ENCODE measurements at regions not wholly inside any gene's neighbourhood (a gene's known extent, or its start where the extent isn't known, plus 50 kb on each side); places are given as distances from the start of the nearest gene placed in this dataset.

GRCh38 chr12:91913124-91913523, 232.5 kb downstream of the BTG1 start:
- ChIA-PET CTCF (interaction anchor here (0.5 to 1.7 kb wide), 2 partner anchors 100 to 181 kb away, joined by 4 to 8 read pairs; no protein-coding TSS in a partner anchor), POLR2A (no interaction called here)
- TF ChIP-seq CTCF (IDR thresholded peaks at IDR 0.05; ENCODE audit: low read depth, low read length), result no peak

GRCh38 chr12:91912178-91912577, 233.5 kb downstream of the BTG1 start:
- POLR2A ChIA-PET, result no interaction called here
- Histone ChIP-seq H3K27me3 (ENCODE audit: control insufficient read depth, insufficient read depth, low read length) (no peaks in the 10 kb centered on the region), H3K9me3 (ENCODE audit: control insufficient read depth, insufficient read depth, low read length) (no peaks in the 10 kb centered on the region), H3K27ac (ENCODE audit: low read depth, low read length) (no peak overlapping the region), H3K4me3 (ENCODE audit: low read depth, low read length) (no peak overlapping the region)
- TF ChIP-seq CTCF (IDR thresholded peaks at IDR 0.05; ENCODE audit: low read depth, low read length), result no peak
- CTCF ChIA-PET, result no interaction called here
- DNase-seq (ENCODE audit: low read depth, low spot score), result no peak

More at GRCh38 chr12:91913124-91913523, 232.5 kb downstream of the BTG1 start:
- Histone ChIP-seq H3K9me3 (ENCODE audit: control insufficient read depth, insufficient read depth, low read length) (no peaks in the 10 kb centered on the region), H3K4me3 (ENCODE audit: low read depth, low read length) (no peak overlapping the region), H3K27me3 (ENCODE audit: control insufficient read depth, insufficient read depth, low read length) (no peaks in the 10 kb centered on the region), H3K27ac (ENCODE audit: low read depth, low read length) (no peak overlapping the region)
- DNase-seq (ENCODE audit: low read depth, low spot score), result no peak

- ChIA-PET CTCF (interaction anchor here (1.5 kb wide), 1 partner anchor 99 kb away, joined by 4 read pairs; no protein-coding TSS in a partner anchor), POLR2A (no interaction called here)
- TF ChIP-seq CTCF (IDR thresholded peaks at IDR 0.05; ENCODE audit: low read depth, low read length), result no peak
- Histone ChIP-seq H3K27me3 (ENCODE audit: control insufficient read depth, insufficient read depth, low read length) (no peaks in the 10 kb centered on the region), H3K9me3 (ENCODE audit: control insufficient read depth, insufficient read depth, low read length) (no peaks in the 10 kb centered on the region), H3K4me3 (ENCODE audit: low read depth, low read length) (no peak overlapping the region), H3K27ac (ENCODE audit: low read depth, low read length) (no peak overlapping the region)
- no peak for DNase-seq (ENCODE audit: low read depth, low spot score)
Observed at GRCh38 chr12:91910871-91911388, 234.7 kb downstream of the BTG1 start.

- Histone ChIP-seq H3K4me3 (ENCODE audit: low read depth, low read length) (no peak overlapping the region), H3K27me3 (ENCODE audit: control insufficient read depth, insufficient read depth, low read length) (no peaks in the 10 kb centered on the region), H3K9me3 (ENCODE audit: control insufficient read depth, insufficient read depth, low read length) (no peaks in the 10 kb centered on the region), H3K27ac (ENCODE audit: low read depth, low read length) (no peak overlapping the region)
- TF ChIP-seq CTCF (IDR thresholded peaks at IDR 0.05; ENCODE audit: low read depth, low read length), result no peak
- ChIA-PET POLR2A (no interaction called here), CTCF (no interaction called here)
- DNase-seq (ENCODE audit: low read depth, low spot score), result no peak
Observed at GRCh38 chr12:91902860-91903683, 242.6 kb downstream of the BTG1 start.

GRCh38 chr12:91901381-91902074, 244.1 kb downstream of the BTG1 start:
- Histone ChIP-seq H3K4me3 (ENCODE audit: low read depth, low read length) (no peak overlapping the region), H3K9me3 (ENCODE audit: control insufficient read depth, insufficient read depth, low read length) (no peaks in the 10 kb centered on the region), H3K27me3 (ENCODE audit: control insufficient read depth, insufficient read depth, low read length) (no peaks in the 10 kb centered on the region), H3K27ac (ENCODE audit: low read depth, low read length) (no peak overlapping the region)
- CTCF ChIA-PET, result no interaction called here
- POLR2A ChIA-PET, result no interaction called here
- DNase-seq (ENCODE audit: low read depth, low spot score), result no peak
- no peak for TF ChIP-seq CTCF (IDR thresholded peaks at IDR 0.05; ENCODE audit: low read depth, low read length)

Measured in AG04450 (cell line).